Hepatocyte (in vitro differentiated cells): ENCODE measurements at regions not wholly inside any gene's neighbourhood (a gene's known extent, or its start where the extent isn't known, plus 50 kb on each side); places are given as distances from the start of the nearest gene placed in this dataset.

Experiments
- DNase-seq: peaks from one replicate; pipeline ENCODE4 v3.0.0-alpha.2; 2016; ENCODE audit warnings: low spot score
- H2AFZ ChIP-seq: fragments of 200-600 bp; sonication (generic); 2 replicates; pipeline ENCODE4 v1.6.0; 2016; ENCODE audit warnings: antibody characterized with exemption, mild to moderate bottlenecking
- H3K27ac ChIP-seq: fragments of 200-600 bp; sonication (generic); 2 replicates; pipeline ENCODE4 v1.5.1; 2016; ENCODE audit warnings: mild to moderate bottlenecking
- H3K27me3 ChIP-seq: fragments of 200-600 bp; sonication (generic); 2 replicates; pipeline ENCODE4 v1.6.1; 2016
- H3K36me3 ChIP-seq: fragments of 200-600 bp; sonication (generic); replicated peaks from 2 replicates; pipeline ENCODE4 v1.5.1; 2016; ENCODE audit warnings: low read depth; ENCODE audit not compliant: insufficient read depth
- H3K4me1 ChIP-seq: fragments of 200-600 bp; sonication (generic); 2 replicates; pipeline ENCODE4 v1.5.1; 2016; ENCODE audit warnings: mild to moderate bottlenecking, moderate library complexity; ENCODE audit not compliant: insufficient read depth
- H3K4me2 ChIP-seq: fragments of 200-600 bp; sonication (generic); 2 replicates; pipeline ENCODE4 v1.6.0; 2016
- H3K4me3 ChIP-seq: fragments of 200-600 bp; sonication (generic); 2 replicates; pipeline ENCODE4 v1.5.1; 2016; ENCODE audit warnings: mild to moderate bottlenecking
- H3K79me2 ChIP-seq: fragments of 200-600 bp; sonication (generic); 2 replicates; pipeline ENCODE4 v1.6.0; 2017; ENCODE audit warnings: mild to moderate bottlenecking
- H3K9me2 ChIP-seq: fragments of 200-600 bp; sonication (generic); replicated peaks from 2 replicates; pipeline ENCODE4 v1.6.0; 2017; ENCODE audit warnings: mild to moderate bottlenecking; ENCODE audit not compliant: insufficient read depth
- H3K9me3 ChIP-seq: fragments of 200-600 bp; sonication (generic); 2 replicates; pipeline ENCODE4 v1.5.1; 2016; ENCODE audit warnings: low read depth, mild to moderate bottlenecking
- H4K20me1 ChIP-seq: fragments of 200-600 bp; sonication (generic); 2 replicates; pipeline ENCODE4 v1.6.0; 2016; ENCODE audit warnings: mild to moderate bottlenecking; ENCODE audit not compliant: insufficient read depth, poor library complexity, severe bottlenecking
- EZH2 ChIP-seq: fragments of 200-600 bp; sonication (generic); IDR thresholded peaks from 2 replicates; pipeline ENCODE4 v1.6.1; 2016; ENCODE audit warnings: antibody characterized with exemption, mild to moderate bottlenecking, borderline replicate concordance
- EZH2phosphoT487 ChIP-seq: fragments of 200-600 bp; sonication (generic); IDR thresholded peaks from one replicate; pipeline ENCODE4 v1.6.1; 2018; ENCODE audit warnings: antibody characterized with exemption, mild to moderate bottlenecking, low read depth, moderate library complexity; ENCODE audit not compliant: unreplicated experiment, severe bottlenecking
- WGBS: methylation state at CpG from one replicate; pipeline ENCODE4 v1.1.6; 2016; ENCODE audit warnings: low lambda C conversion rate; ENCODE audit errors: missing lambda C conversion rate; 5-methylcytosine and 5-hydroxymethylcytosine counted together
- TF ChIP-seq, protein P1 (sequence below): fragments of 200-600 bp; sonication (generic); IDR thresholded peaks from 2 replicates; pipeline ENCODE4 v1.5.1; 2016; ENCODE audit warnings: antibody characterized with exemption, mild to moderate bottlenecking; ENCODE audit not compliant: poor library complexity

DNA sequence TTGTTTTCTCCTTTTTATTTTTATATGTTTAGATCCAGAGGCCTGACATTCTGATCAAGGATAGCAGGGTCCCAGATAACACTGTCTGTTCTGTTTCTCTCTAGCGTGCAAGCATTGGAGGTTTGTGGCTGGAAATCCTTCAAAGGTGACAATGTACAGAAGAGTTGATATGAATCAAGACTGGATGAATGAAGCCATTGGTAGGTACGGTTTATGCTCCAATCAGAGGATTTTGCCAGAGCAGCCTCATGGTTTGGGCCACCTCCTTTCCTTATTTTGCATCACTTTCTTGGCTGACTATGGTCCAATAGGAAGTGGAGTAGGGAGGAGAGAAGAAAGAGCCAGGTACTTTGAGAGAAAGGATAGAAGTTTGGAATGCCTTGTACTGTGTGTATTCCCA, 484.8 kb upstream of the JAG1 start:
- TF ChIP-seq EZH2phosphoT487 (no peak), EZH2 (no peak)
- TF ChIP-seq, protein P1, sequence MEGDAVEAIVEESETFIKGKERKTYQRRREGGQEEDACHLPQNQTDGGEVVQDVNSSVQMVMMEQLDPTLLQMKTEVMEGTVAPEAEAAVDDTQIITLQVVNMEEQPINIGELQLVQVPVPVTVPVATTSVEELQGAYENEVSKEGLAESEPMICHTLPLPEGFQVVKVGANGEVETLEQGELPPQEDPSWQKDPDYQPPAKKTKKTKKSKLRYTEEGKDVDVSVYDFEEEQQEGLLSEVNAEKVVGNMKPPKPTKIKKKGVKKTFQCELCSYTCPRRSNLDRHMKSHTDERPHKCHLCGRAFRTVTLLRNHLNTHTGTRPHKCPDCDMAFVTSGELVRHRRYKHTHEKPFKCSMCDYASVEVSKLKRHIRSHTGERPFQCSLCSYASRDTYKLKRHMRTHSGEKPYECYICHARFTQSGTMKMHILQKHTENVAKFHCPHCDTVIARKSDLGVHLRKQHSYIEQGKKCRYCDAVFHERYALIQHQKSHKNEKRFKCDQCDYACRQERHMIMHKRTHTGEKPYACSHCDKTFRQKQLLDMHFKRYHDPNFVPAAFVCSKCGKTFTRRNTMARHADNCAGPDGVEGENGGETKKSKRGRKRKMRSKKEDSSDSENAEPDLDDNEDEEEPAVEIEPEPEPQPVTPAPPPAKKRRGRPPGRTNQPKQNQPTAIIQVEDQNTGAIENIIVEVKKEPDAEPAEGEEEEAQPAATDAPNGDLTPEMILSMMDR: no peak
- H3K4me3 ChIP-seq: no peak overlapping the region
- no peak overlapping the region for H3K27ac ChIP-seq
- H3K9me3 ChIP-seq: no peaks in the 10 kb centered on the region
- H3K9me2 ChIP-seq: no peaks in the 10 kb centered on the region
- no peaks in the 10 kb centered on the region for H3K79me2 ChIP-seq
- no peaks in the 10 kb centered on the region for H4K20me1 ChIP-seq
- no peak for DNase-seq
- H3K4me1 ChIP-seq: no peaks in the 10 kb centered on the region
- H3K4me2 ChIP-seq: no peak overlapping the region
- H3K27me3 ChIP-seq: no peaks in the 10 kb centered on the region
- H3K36me3 ChIP-seq: no peaks in the 10 kb centered on the region
- 66% methylated on average over 2 of the region's 2 CpGs for WGBS
- H2AFZ ChIP-seq: no peak overlapping the region

DNA sequence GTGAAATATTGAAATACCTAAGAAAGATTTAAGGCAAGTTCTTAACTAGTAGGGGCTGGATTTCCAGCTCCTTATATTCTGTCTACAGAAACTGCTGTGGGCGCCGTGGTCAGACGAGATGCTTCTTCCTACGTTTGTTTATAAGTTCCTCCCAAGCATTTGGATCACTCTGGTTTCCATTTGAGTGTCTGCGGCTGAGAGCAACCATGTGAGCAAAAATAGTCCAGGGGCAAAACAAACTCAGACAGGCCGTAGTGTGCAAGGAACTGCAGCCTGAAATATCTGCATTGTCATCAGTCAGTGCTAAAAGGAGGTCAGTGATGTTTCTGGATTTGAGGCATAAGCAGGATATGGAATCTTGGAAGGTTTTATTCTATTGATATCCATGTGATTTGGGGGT, 485.9 kb upstream of the JAG1 start:
- 28% methylated on average over 6 of the region's 6 CpGs for WGBS

DNA sequence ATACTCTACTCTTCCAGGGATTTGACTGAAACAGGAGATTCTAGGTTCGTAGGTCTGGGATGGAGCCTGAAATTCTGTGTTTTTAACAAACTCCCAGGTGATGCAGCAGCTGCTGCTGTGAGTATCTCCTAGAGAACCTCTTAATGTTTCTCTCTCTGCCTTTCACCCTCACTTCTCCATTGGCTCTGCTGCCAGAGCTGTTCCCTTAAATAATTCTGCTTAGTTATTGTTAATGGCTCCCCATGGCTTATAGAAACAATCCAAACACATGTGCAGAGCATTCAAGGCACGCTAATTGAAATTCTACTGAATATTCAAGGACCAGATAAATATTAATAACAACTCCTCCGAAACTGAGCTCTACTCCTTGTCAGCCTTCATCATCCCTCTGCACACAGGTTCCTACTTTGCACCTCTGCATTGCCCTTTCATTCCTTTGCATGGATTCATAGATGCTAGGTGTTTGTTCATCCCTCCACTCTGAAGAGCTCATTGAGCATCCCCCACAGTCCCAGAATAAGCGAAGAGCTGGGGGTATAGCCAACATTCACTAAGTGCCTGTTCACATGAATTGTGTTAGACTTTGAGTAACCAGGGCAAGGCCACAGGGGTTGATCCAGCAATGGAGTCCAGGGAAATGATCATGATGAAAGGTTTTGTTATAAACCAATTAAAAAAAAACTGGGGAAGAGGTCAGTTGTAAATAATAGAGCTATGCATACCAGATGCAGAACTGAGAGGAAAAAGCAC, 488.4 kb upstream of the JAG1 start:
- TF ChIP-seq, protein P1: no peak
- no peak for TF ChIP-seq EZH2
- no peak for TF ChIP-seq EZH2phosphoT487
- no peak for DNase-seq

More for the DNA sequence above, 485.9 kb upstream of the JAG1 start:
- no peak overlapping the region for H3K27ac ChIP-seq
- H3K4me3 ChIP-seq: no peak overlapping the region
- no peaks in the 10 kb centered on the region for H3K9me2 ChIP-seq
- peak; percentile 13 for DNase-seq
- TF ChIP-seq EZH2: no peak
- no peak for TF ChIP-seq EZH2phosphoT487
- TF ChIP-seq, protein P1: no peak
- no peak overlapping the region for H2AFZ ChIP-seq
- H4K20me1 ChIP-seq: no peaks in the 10 kb centered on the region
- H3K79me2 ChIP-seq: no peaks in the 10 kb centered on the region
- H3K36me3 ChIP-seq: no peaks in the 10 kb centered on the region
- H3K9me3 ChIP-seq: no peaks in the 10 kb centered on the region
- no peak overlapping the region for H3K4me2 ChIP-seq
- no peaks in the 10 kb centered on the region for H3K4me1 ChIP-seq
- H3K27me3 ChIP-seq: no peaks in the 10 kb centered on the region

More for the DNA sequence above, 488.4 kb upstream of the JAG1 start:
- H3K36me3 ChIP-seq: no peaks in the 10 kb centered on the region
- H4K20me1 ChIP-seq: no peaks in the 10 kb centered on the region
- WGBS: 98% methylated on average over 4 of the region's 4 CpGs
- no peaks in the 10 kb centered on the region for H3K9me3 ChIP-seq
- H3K9me2 ChIP-seq: no peaks in the 10 kb centered on the region
- H3K27me3 ChIP-seq: no peaks in the 10 kb centered on the region
- H2AFZ ChIP-seq: no peak overlapping the region
- no peak overlapping the region for H3K4me2 ChIP-seq
- no peaks in the 10 kb centered on the region for H3K79me2 ChIP-seq
- H3K27ac ChIP-seq: no peak overlapping the region
- no peaks in the 10 kb centered on the region for H3K4me1 ChIP-seq
- H3K4me3 ChIP-seq: no peak overlapping the region
